GM23338 (cell line): ENCODE measurements at regions not wholly inside any gene's neighbourhood (a gene's known extent, or its start where the extent isn't known, plus 50 kb on each side); places are given as distances from the start of the nearest gene placed in this dataset.

Source experiments
- ATAC-seq: fragments of 200-7000 bp; cut with Tn5 transposase; 3 replicates; pipeline ENCODE4 v1.9.1; 2020
- DNase-seq: peaks from one replicate; pipeline ENCODE4 v3.0.0-alpha.2; 2015; ENCODE audit warnings: low spot score
- H2AFZ ChIP-seq: fragments of 200-600 bp; sonication (generic); 2 replicates; pipeline ENCODE4 v1.8.0; 2016; ENCODE audit warnings: antibody characterized with exemption, mild to moderate bottlenecking, moderate library complexity
- H3F3A ChIP-seq: fragments of 200-600 bp; sonication (generic); replicated peaks from 2 replicates; pipeline ENCODE4 v1.8.0; 2017; ENCODE audit warnings: antibody characterized with exemption, mixed run types, low read depth
- H3K27ac ChIP-seq: fragments of 200-600 bp; sonication (generic); 2 replicates; pipeline ENCODE4 v1.6.1; 2016; ENCODE audit warnings: low read depth
- H3K27me3 ChIP-seq: fragments of 200-600 bp; sonication (generic); 2 replicates; pipeline ENCODE4 v1.8.0; 2016; ENCODE audit warnings: mild to moderate bottlenecking, mixed run types, moderate library complexity; ENCODE audit not compliant: insufficient read depth
- H3K36me3 ChIP-seq: fragments of 200-600 bp; sonication (generic); 2 replicates; pipeline ENCODE4 v1.8.0; 2016; ENCODE audit warnings: mild to moderate bottlenecking; ENCODE audit not compliant: insufficient read depth
- H3K4me1 ChIP-seq: fragments of 200-600 bp; sonication (generic); 2 replicates; pipeline ENCODE4 v1.8.0; 2016; ENCODE audit warnings: mild to moderate bottlenecking, moderate library complexity; ENCODE audit not compliant: insufficient read depth
- H3K4me2 ChIP-seq: fragments of 200-600 bp; sonication (generic); 2 replicates; pipeline ENCODE4 v1.7.1; 2017; ENCODE audit warnings: mixed run types
- H3K4me3 ChIP-seq: fragments of 200-600 bp; sonication (generic); 2 replicates; pipeline ENCODE4 v1.6.1; 2016; ENCODE audit warnings: mixed run types
- H3K79me2 ChIP-seq: fragments of 200-600 bp; sonication (generic); replicated peaks from 2 replicates; pipeline ENCODE4 v1.8.0; 2017; ENCODE audit warnings: mild to moderate bottlenecking; ENCODE audit not compliant: insufficient read depth
- H3K9me2 ChIP-seq: fragments of 200-600 bp; sonication (generic); 2 replicates; pipeline ENCODE4 v1.8.0; 2017; ENCODE audit not compliant: insufficient read depth
- H4K20me1 ChIP-seq: fragments of 200-600 bp; sonication (generic); replicated peaks from 2 replicates; pipeline ENCODE4 v1.8.0; 2017; ENCODE audit warnings: mild to moderate bottlenecking; ENCODE audit not compliant: insufficient read depth
- H3K27ac Mint-ChIP-seq: 2 replicates; pipeline ENCODE4 v1.8.0; 2020; ENCODE audit warnings: inconsistent platforms, mild to moderate bottlenecking, moderate library complexity, mixed read lengths
- H3K27me3 Mint-ChIP-seq: 3 replicates; pipeline ENCODE4 v1.8.0; 2022; ENCODE audit warnings: low read depth, mild to moderate bottlenecking, moderate library complexity, mixed read lengths, inconsistent platforms; ENCODE audit not compliant: insufficient read depth, poor library complexity
- H3K36me3 Mint-ChIP-seq: 3 replicates; pipeline ENCODE4 v1.8.0; 2021; ENCODE audit warnings: low read depth, mild to moderate bottlenecking, inconsistent platforms, moderate library complexity, mixed read lengths
- H3K4me1 Mint-ChIP-seq: 3 replicates; pipeline ENCODE4 v1.8.0; 2020; ENCODE audit warnings: mild to moderate bottlenecking, inconsistent platforms, mixed read lengths
- H3K4me3 Mint-ChIP-seq: 3 replicates; pipeline ENCODE4 v1.8.0; 2021; ENCODE audit warnings: moderate library complexity, mild to moderate bottlenecking, inconsistent platforms, mixed read lengths
- H3K9me3 Mint-ChIP-seq: 3 replicates; pipeline ENCODE4 v1.8.0; 2020; ENCODE audit warnings: moderate library complexity, mild to moderate bottlenecking, inconsistent platforms, mixed read lengths
- CREB1 ChIP-seq: fragments of 250-450 bp; sonication (Bioruptor Pico); IDR thresholded peaks from 2 replicates; pipeline ENCODE4 v1.5.0; 2020; ENCODE audit warnings: low read depth, mild to moderate bottlenecking, moderate library complexity
- EZH2 ChIP-seq: fragments of 200-600 bp; sonication (generic); IDR thresholded peaks from one replicate; pipeline ENCODE4 v1.8.0; 2017; ENCODE audit warnings: antibody characterized with exemption, mild to moderate bottlenecking, low read depth; ENCODE audit not compliant: unreplicated experiment
- EZH2phosphoT487 ChIP-seq: fragments of 200-600 bp; sonication (generic); IDR thresholded peaks from one replicate; pipeline ENCODE4 v1.8.1; 2018; ENCODE audit warnings: antibody characterized with exemption; ENCODE audit not compliant: unreplicated experiment
- JUNB ChIP-seq: IDR thresholded peaks from one replicate; pipeline ENCODE4 v1.6.1; 2016; ENCODE audit warnings: antibody characterized with exemption; ENCODE audit not compliant: unreplicated experiment
- NANOG ChIP-seq: IDR thresholded peaks from 2 replicates; pipeline ENCODE4 v1.6.1; 2016; ENCODE audit warnings: antibody characterized with exemption, borderline replicate concordance
- POLR2AphosphoS5 ChIP-seq: IDR thresholded peaks from 2 replicates; pipeline ENCODE4 v1.6.1; 2016; ENCODE audit warnings: antibody characterized with exemption, low read depth
- STAT1 ChIP-seq: IDR thresholded peaks from one replicate; pipeline ENCODE4 v1.6.1; 2016; ENCODE audit warnings: antibody characterized with exemption; ENCODE audit not compliant: unreplicated experiment
- ZNF114 ChIP-seq: fragments of 250-450 bp; sonication (Bioruptor Pico); IDR thresholded peaks from 2 replicates; pipeline ENCODE4 v1.5.0; 2020; ENCODE audit warnings: mild to moderate bottlenecking, moderate library complexity
- ZNF331 ChIP-seq: fragments of 250-450 bp; sonication (Bioruptor Pico); IDR thresholded peaks from 2 replicates; pipeline ENCODE4 v1.5.0; 2020; ENCODE audit warnings: low read depth, mild to moderate bottlenecking, moderate library complexity
- TF ChIP-seq, protein P1 (sequence below), 2 experiments: fragments of 200-600 bp in 1 of 2; sonication (generic) in 1 of 2; conservative IDR thresholded peaks; 2 replicates each; pipeline versions ENCODE4 v1.5.1 to v1.6.1; 2016 to 2017; ENCODE audit warnings: antibody characterized with exemption in 2 of 2, low read depth in 2 of 2, mild to moderate bottlenecking in 2 of 2, moderate library complexity in 1 of 2
- TF ChIP-seq, protein P2 (sequence below): IDR thresholded peaks from one replicate; pipeline ENCODE4 v1.6.1; 2018; ENCODE audit warnings: antibody characterized with exemption; ENCODE audit not compliant: unreplicated experiment
- TF ChIP-seq, protein P3 (sequence below): fragments of 250-450 bp; sonication (Bioruptor Pico); IDR thresholded peaks from 2 replicates; pipeline ENCODE4 v1.5.0; 2020; ENCODE audit warnings: mild to moderate bottlenecking, moderate library complexity
- TF ChIP-seq, protein P4 (sequence below): IDR thresholded peaks from 2 replicates; pipeline ENCODE4 v1.6.1; 2016; ENCODE audit warnings: antibody characterized with exemption

DNA sequence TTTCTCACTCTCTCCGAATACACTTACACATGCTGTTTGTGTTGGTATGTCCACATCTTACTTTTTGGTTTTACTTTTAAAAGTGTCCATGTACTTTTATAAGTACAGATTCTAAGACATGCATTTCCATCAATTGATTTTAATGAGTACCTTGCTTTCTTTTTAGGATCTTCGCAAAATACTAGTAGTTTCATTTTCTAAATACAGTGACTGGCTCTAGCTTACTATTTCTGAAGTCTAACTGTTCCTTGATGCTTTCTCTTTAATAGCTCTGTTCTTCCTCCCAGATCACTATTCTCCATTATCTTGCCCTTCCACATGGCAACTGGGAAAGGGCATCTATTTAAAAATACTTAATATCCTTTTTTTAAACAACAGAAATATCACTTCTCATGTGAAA lies 164.1 kb downstream of the KITLG start:
- Histone ChIP-seq H3K79me2 (no peaks in the 10 kb centered on the region), H2AFZ (no peak overlapping the region), H4K20me1 (no peaks in the 10 kb centered on the region), H3K4me1 (no peaks in the 10 kb centered on the region), H3K27me3 (no peaks in the 10 kb centered on the region), H3K4me3 (no peak overlapping the region), H3K36me3 (no peaks in the 10 kb centered on the region), H3K27ac (no peak overlapping the region), H3F3A (no peaks in the 10 kb centered on the region), H3K9me2 (no peaks in the 10 kb centered on the region), H3K4me2 (no peak overlapping the region)
- Mint-ChIP-seq H3K4me1 (peaks cover 6% of the 10 kb centered on the region; the same call in 2 of the 3 replicates), H3K27ac (no peak overlapping the region), H3K27me3 (no peaks in the 10 kb centered on the region), H3K36me3 (no peaks in the 10 kb centered on the region), H3K9me3 (no peaks in the 10 kb centered on the region), H3K4me3 (no peak overlapping the region)
- DNase-seq: no peak
- TF ChIP-seq STAT1 (no peak), CREB1 (no peak), JUNB (no peak), NANOG (no peak), POLR2AphosphoS5 (no peak), EZH2phosphoT487 (no peak), ZNF114 (CRISPR knock-in tag) (no peak), ZNF331 (CRISPR knock-in tag) (no peak), EZH2 (no peak)
- TF ChIP-seq, protein P1, sequence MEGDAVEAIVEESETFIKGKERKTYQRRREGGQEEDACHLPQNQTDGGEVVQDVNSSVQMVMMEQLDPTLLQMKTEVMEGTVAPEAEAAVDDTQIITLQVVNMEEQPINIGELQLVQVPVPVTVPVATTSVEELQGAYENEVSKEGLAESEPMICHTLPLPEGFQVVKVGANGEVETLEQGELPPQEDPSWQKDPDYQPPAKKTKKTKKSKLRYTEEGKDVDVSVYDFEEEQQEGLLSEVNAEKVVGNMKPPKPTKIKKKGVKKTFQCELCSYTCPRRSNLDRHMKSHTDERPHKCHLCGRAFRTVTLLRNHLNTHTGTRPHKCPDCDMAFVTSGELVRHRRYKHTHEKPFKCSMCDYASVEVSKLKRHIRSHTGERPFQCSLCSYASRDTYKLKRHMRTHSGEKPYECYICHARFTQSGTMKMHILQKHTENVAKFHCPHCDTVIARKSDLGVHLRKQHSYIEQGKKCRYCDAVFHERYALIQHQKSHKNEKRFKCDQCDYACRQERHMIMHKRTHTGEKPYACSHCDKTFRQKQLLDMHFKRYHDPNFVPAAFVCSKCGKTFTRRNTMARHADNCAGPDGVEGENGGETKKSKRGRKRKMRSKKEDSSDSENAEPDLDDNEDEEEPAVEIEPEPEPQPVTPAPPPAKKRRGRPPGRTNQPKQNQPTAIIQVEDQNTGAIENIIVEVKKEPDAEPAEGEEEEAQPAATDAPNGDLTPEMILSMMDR (conservative IDR thresholded peaks at IDR 0.05; ENCODE audit: low read depth in 2 of 2): no peak
- TF ChIP-seq, protein P2, sequence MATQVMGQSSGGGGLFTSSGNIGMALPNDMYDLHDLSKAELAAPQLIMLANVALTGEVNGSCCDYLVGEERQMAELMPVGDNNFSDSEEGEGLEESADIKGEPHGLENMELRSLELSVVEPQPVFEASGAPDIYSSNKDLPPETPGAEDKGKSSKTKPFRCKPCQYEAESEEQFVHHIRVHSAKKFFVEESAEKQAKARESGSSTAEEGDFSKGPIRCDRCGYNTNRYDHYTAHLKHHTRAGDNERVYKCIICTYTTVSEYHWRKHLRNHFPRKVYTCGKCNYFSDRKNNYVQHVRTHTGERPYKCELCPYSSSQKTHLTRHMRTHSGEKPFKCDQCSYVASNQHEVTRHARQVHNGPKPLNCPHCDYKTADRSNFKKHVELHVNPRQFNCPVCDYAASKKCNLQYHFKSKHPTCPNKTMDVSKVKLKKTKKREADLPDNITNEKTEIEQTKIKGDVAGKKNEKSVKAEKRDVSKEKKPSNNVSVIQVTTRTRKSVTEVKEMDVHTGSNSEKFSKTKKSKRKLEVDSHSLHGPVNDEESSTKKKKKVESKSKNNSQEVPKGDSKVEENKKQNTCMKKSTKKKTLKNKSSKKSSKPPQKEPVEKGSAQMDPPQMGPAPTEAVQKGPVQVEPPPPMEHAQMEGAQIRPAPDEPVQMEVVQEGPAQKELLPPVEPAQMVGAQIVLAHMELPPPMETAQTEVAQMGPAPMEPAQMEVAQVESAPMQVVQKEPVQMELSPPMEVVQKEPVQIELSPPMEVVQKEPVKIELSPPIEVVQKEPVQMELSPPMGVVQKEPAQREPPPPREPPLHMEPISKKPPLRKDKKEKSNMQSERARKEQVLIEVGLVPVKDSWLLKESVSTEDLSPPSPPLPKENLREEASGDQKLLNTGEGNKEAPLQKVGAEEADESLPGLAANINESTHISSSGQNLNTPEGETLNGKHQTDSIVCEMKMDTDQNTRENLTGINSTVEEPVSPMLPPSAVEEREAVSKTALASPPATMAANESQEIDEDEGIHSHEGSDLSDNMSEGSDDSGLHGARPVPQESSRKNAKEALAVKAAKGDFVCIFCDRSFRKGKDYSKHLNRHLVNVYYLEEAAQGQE: no peak
- TF ChIP-seq, protein P3, sequence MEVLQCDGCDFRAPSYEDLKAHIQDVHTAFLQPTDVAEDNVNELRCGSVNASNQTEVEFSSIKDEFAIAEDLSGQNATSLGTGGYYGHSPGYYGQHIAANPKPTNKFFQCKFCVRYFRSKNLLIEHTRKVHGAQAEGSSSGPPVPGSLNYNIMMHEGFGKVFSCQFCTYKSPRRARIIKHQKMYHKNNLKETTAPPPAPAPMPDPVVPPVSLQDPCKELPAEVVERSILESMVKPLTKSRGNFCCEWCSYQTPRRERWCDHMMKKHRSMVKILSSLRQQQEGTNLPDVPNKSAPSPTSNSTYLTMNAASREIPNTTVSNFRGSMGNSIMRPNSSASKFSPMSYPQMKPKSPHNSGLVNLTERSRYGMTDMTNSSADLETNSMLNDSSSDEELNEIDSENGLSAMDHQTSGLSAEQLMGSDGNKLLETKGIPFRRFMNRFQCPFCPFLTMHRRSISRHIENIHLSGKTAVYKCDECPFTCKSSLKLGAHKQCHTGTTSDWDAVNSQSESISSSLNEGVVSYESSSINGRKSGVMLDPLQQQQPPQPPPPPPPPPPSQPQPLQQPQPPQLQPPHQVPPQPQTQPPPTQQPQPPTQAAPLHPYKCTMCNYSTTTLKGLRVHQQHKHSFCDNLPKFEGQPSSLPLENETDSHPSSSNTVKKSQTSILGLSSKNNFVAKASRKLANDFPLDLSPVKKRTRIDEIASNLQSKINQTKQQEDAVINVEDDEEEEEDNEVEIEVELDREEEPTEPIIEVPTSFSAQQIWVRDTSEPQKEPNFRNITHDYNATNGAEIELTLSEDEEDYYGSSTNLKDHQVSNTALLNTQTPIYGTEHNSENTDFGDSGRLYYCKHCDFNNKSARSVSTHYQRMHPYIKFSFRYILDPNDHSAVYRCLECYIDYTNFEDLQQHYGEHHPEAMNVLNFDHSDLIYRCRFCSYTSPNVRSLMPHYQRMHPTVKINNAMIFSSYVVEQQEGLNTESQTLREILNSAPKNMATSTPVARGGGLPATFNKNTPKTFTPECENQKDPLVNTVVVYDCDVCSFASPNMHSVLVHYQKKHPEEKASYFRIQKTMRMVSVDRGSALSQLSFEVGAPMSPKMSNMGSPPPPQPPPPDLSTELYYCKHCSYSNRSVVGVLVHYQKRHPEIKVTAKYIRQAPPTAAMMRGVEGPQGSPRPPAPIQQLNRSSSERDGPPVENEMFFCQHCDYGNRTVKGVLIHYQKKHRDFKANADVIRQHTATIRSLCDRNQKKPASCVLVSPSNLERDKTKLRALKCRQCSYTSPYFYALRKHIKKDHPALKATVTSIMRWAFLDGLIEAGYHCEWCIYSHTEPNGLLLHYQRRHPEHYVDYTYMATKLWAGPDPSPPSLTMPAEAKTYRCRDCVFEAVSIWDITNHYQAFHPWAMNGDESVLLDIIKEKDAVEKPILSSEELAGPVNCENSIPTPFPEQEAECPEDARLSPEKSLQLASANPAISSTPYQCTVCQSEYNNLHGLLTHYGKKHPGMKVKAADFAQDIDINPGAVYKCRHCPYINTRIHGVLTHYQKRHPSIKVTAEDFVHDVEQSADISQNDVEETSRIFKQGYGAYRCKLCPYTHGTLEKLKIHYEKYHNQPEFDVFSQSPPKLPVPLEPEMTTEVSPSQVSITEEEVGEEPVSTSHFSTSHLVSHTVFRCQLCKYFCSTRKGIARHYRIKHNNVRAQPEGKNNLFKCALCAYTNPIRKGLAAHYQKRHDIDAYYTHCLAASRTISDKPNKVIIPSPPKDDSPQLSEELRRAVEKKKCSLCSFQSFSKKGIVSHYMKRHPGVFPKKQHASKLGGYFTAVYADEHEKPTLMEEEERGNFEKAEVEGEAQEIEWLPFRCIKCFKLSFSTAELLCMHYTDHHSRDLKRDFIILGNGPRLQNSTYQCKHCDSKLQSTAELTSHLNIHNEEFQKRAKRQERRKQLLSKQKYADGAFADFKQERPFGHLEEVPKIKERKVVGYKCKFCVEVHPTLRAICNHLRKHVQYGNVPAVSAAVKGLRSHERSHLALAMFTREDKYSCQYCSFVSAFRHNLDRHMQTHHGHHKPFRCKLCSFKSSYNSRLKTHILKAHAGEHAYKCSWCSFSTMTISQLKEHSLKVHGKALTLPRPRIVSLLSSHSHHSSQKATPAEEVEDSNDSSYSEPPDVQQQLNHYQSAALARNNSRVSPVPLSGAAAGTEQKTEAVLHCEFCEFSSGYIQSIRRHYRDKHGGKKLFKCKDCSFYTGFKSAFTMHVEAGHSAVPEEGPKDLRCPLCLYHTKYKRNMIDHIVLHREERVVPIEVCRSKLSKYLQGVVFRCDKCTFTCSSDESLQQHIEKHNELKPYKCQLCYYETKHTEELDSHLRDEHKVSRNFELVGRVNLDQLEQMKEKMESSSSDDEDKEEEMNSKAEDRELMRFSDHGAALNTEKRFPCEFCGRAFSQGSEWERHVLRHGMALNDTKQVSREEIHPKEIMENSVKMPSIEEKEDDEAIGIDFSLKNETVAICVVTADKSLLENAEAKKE: no peak
- TF ChIP-seq, protein P4, sequence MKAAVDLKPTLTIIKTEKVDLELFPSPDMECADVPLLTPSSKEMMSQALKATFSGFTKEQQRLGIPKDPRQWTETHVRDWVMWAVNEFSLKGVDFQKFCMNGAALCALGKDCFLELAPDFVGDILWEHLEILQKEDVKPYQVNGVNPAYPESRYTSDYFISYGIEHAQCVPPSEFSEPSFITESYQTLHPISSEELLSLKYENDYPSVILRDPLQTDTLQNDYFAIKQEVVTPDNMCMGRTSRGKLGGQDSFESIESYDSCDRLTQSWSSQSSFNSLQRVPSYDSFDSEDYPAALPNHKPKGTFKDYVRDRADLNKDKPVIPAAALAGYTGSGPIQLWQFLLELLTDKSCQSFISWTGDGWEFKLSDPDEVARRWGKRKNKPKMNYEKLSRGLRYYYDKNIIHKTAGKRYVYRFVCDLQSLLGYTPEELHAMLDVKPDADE: no peak
- no peak for ATAC-seq
